ENCODE measurements at regions not wholly inside any gene's neighbourhood (a gene's known extent, or its start where the extent isn't known, plus 50 kb on each side); places are given as distances from the start of the nearest gene placed in this dataset.
A peak's percentile ranks its signal among the peaks of the same experiment; 100 is the strongest.

GRCh38 chr14:106487600-106487999, 961.2 kb downstream of the TMEM121 start:
- no peak for TF ChIP-seq CTCF (IDR thresholded peaks at IDR 0.05)
- ATAC-seq: no peak
- intact Hi-C loops (cut with DNase I, micrococcal nuclease): no loop called here

DNA sequence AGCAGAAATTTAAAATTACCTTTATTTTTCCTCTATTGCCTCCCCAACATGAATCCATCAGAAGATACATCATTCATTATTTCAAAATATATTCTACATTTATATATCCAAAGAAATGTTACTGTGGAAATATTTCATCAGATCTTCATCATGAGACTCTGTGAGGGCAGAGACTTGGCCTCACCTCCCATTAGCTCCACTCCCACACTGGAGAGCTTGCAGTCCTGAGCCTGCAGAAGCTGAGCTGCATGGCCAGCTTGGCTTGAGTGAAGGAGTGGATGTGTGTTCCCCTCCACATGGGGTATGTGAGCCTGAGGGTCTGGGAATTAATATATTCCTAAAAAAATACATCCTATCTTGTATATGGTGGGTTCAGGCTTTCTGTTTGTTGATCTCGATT, 961.9 kb downstream of the TMEM121 start:
- TF ChIP-seq CTCF (IDR thresholded peaks at IDR 0.05): no peak
- Histone ChIP-seq H3K4me3 (no peak overlapping the region), H3K36me3 (ENCODE audit: low read depth) (no peaks in the 10 kb centered on the region), H3K4me1 (ENCODE audit: low read depth) (no peaks in the 10 kb centered on the region), H3K9me3 (no peaks in the 10 kb centered on the region)
- ATAC-seq: no peak
- no peak for DNase-seq
- intact Hi-C loops (cut with DNase I, micrococcal nuclease): no loop called here

More at GRCh38 chr14:106487600-106487999, 961.2 kb downstream of the TMEM121 start:
- Histone ChIP-seq H3K4me3 (no peak overlapping the region), H3K9me3 (no peaks in the 10 kb centered on the region), H3K36me3 (ENCODE audit: low read depth) (no peaks in the 10 kb centered on the region), H3K4me1 (ENCODE audit: low read depth) (no peaks in the 10 kb centered on the region)
- no peak for DNase-seq

GRCh38 chr14:106489112-106489881, 962.9 kb downstream of the TMEM121 start:
- TF ChIP-seq CTCF (IDR thresholded peaks at IDR 0.05): no peak
- intact Hi-C loops (cut with DNase I, micrococcal nuclease): no loop called here
- H3K9me3 ChIP-seq: no peaks in the 10 kb centered on the region
- no peak overlapping the region for H3K4me3 ChIP-seq
- ATAC-seq (no peak), DNase-seq (no peak)
- H3K36me3 ChIP-seq (ENCODE audit: low read depth): no peaks in the 10 kb centered on the region
- no peaks in the 10 kb centered on the region for H3K4me1 ChIP-seq (ENCODE audit: low read depth)

DNA sequence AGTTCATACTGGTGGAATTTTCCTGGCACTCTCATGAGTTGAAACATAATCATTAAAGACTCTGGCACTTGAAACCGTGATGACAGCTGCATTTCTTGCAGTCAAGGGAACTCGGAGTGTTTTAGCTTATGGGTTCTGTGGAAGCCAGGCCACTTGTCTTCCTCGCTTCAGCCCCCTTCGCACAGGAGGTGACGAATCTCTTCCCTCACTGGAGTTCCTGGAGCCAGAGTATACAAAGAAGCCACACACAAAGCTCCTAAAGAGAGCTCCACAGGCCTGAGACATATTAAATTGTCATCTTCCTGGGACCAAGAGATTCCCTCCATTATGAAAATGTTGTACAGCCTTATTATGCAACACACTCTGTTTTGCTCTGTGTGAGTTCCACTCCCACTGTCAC, 964.1 kb downstream of the TMEM121 start:
- intact Hi-C loops (cut with DNase I, micrococcal nuclease): no loop called here
- Histone ChIP-seq H3K4me1 (ENCODE audit: low read depth) (no peaks in the 10 kb centered on the region), H3K9me3 (no peaks in the 10 kb centered on the region), H3K4me3 (no peak overlapping the region), H3K36me3 (ENCODE audit: low read depth) (no peaks in the 10 kb centered on the region)
- ATAC-seq: no peak
- no peak for TF ChIP-seq CTCF (IDR thresholded peaks at IDR 0.05)
- no peak for DNase-seq

DNA sequence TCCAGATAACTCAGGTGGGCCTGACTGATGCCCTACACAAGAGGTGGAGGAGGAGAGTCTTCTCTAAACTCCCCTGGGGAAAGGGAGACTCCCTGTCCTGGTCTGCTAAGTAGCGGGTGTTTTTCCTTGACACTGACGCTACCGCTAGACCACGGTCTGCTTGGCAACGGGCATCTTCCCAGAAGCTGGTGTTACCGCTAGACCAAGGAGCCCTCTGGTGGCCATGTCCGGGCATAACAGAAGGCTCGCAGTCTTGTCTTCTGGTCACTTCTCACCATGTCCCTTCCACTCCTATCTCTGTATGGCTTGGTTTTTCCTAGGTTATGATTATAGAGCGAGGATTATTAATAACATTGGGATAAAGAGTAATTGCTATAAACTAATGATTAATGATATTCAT, 965.5 kb downstream of the TMEM121 start:
- no peak for TF ChIP-seq CTCF (IDR thresholded peaks at IDR 0.05)
- no peaks in the 10 kb centered on the region for H3K4me1 ChIP-seq (ENCODE audit: low read depth)
- intact Hi-C loops (cut with DNase I, micrococcal nuclease): no loop called here
- H3K9me3 ChIP-seq: no peaks in the 10 kb centered on the region
- DNase-seq (peak; percentile 19 to 40 (median 33)), ATAC-seq (no peak)
- no peaks in the 10 kb centered on the region for H3K36me3 ChIP-seq (ENCODE audit: low read depth)
- no peak overlapping the region for H3K4me3 ChIP-seq

Data from mucosa of descending colon (tissue), 3 donors.